T follicular helper cell (primary cell): ENCODE measurements at regions not wholly inside any gene's neighbourhood (a gene's known extent, or its start where the extent isn't known, plus 50 kb on each side); places are given as distances from the start of the nearest gene placed in this dataset.

Experiments
- DNase-seq: peaks from one replicate; pipeline ENCODE4 v3.0.0-alpha.2; 2020; ENCODE audit warnings: low read depth

- no peak for DNase-seq
Measured at GRCh38 chr10:128710798-128711183, 584.6 kb upstream of the MKI67 start.

- DNase-seq = no peak
Measured at GRCh38 chr10:128711806-128712205, 585.6 kb upstream of the MKI67 start.

GRCh38 chr10:128712661-128713400, 586.6 kb upstream of the MKI67 start:
- DNase-seq = no peak

GRCh38 chr10:128713471-128713870, 587.2 kb upstream of the MKI67 start:
- no peak for DNase-seq

GRCh38 chr10:128713874-128714570, 587.8 kb upstream of the MKI67 start:
- no peak for DNase-seq

- no peak for DNase-seq
Measured at GRCh38 chr10:128714644-128715415, 588.6 kb upstream of the MKI67 start.

- DNase-seq = no peak
Measured at GRCh38 chr10:128716181-128716580, 590.0 kb upstream of the MKI67 start.

GRCh38 chr10:128721963-128722445, 595.8 kb upstream of the MKI67 start:
- DNase-seq = no peak

GRCh38 chr10:128722947-128723346, 596.7 kb upstream of the MKI67 start:
- DNase-seq = no peak

- DNase-seq = no peak
Measured at GRCh38 chr10:128723631-128724205, 597.5 kb upstream of the MKI67 start.

GRCh38 chr10:128725531-128725930, 599.3 kb upstream of the MKI67 start:
- DNase-seq = no peak

- DNase-seq = no peak
Measured at GRCh38 chr10:128727114-128727513, 600.9 kb upstream of the MKI67 start.

GRCh38 chr10:128729910-128730420, 603.7 kb upstream of the MKI67 start:
- no peak for DNase-seq

- no peak for DNase-seq
Measured at GRCh38 chr10:128730922-128731321, 604.7 kb upstream of the MKI67 start.

GRCh38 chr10:128734161-128734560, 607.9 kb upstream of the MKI67 start:
- no peak for DNase-seq

GRCh38 chr10:128734734-128735133, 608.5 kb upstream of the MKI67 start:
- no peak for DNase-seq

- DNase-seq = no peak
Measured at GRCh38 chr10:128735996-128736395, 609.8 kb upstream of the MKI67 start.

GRCh38 chr10:128738386-128738915, 612.2 kb upstream of the MKI67 start:
- no peak for DNase-seq

- no peak for DNase-seq
Measured at GRCh38 chr10:128739930-128740329, 613.7 kb upstream of the MKI67 start.

GRCh38 chr10:128741180-128741579, 615.0 kb upstream of the MKI67 start:
- DNase-seq = no peak

- DNase-seq = no peak
Measured at GRCh38 chr10:128741680-128742079, 615.5 kb upstream of the MKI67 start.

- no peak for DNase-seq
Measured at GRCh38 chr10:128744092-128744491, 617.9 kb upstream of the MKI67 start.
